Gastrocnemius medialis (tissue), 4 donors: ENCODE measurements at regions not wholly inside any gene's neighbourhood (a gene's known extent, or its start where the extent isn't known, plus 50 kb on each side); places are given as distances from the start of the nearest gene placed in this dataset.

Experiments
- CTCF ChIP-seq, 5 experiments: fragments of 450-650 bp in 3 of 5; fragments of 200-600 bp in 2 of 5; sonication (generic) in 2 of 5; IDR thresholded peaks in 4 of 5; conservative IDR thresholded peaks in 1 of 5; 1 replicate in 4 of 5; 2 replicates in 1 of 5; pipeline ENCODE4 v1.5.1; 2016 to 2019; ENCODE audit warnings: antibody characterized with exemption in 5 of 5, mild to moderate bottlenecking in 3 of 5, moderate library complexity in 3 of 5
- POLR2A ChIP-seq, 2 donors: fragments of 450-650 bp; IDR thresholded peaks; one replicate each; pipeline ENCODE4 v1.6.1; 2017; ENCODE audit warnings: antibody characterized with exemption in 2 of 2, mild to moderate bottlenecking in 2 of 2, moderate library complexity in 2 of 2

GRCh38 chr19:30886222-30886621, 463.0 kb downstream of the TSHZ3 start:
- no peak for TF ChIP-seq CTCF (IDR thresholded peaks at IDR 0.05 in 4 of 5, conservative IDR thresholded peaks at IDR 0.05 in 1 of 5)
- TF ChIP-seq POLR2A (IDR thresholded peaks at IDR 0.05), result no peak
